Ishikawa (cell line): ENCODE measurements at regions not wholly inside any gene's neighbourhood (a gene's known extent, or its start where the extent isn't known, plus 50 kb on each side); places are given as distances from the start of the nearest gene placed in this dataset.

ENCODE experiments used
- FOXM1 ChIP-seq: IDR thresholded peaks from 2 replicates; pipeline ENCODE4 v1.6.1; 2012; ENCODE audit warnings: low read depth, borderline replicate concordance
- RAD21 ChIP-seq: IDR thresholded peaks from 2 replicates; pipeline ENCODE4 v1.6.1; 2012; ENCODE audit warnings: low read depth
- TAF1 ChIP-seq: IDR thresholded peaks from 2 replicates; pipeline ENCODE4 v1.6.1; 2012; ENCODE audit warnings: low read depth, mild to moderate bottlenecking
- ZBTB7A ChIP-seq: IDR thresholded peaks from 2 replicates; pipeline ENCODE4 v1.6.1; 2012; ENCODE audit warnings: low read depth

DNA sequence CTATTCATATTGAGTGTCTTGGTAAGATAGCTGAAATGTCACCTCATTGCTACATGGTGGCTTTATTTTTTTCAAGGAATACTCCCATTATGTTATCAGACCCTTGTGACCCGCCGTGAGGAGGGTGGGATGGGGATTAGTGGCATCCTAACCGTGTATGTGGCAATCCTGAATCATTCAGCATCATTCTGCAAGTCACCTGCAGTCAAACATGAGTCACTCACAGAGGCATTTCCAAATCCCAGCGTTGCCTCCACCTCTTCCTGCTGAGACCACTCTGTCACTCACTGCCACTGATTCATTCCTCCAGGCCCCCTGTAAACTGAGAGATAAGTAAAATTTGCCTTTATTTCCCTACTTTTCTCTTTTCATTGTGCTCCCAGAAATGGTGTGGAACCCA is 307.4 kb upstream of the KLHL29 start:
- TF ChIP-seq FOXM1 (no peak), TAF1 (no peak), ZBTB7A (no peak), RAD21 (no peak)
